HG03095 (cell line): ENCODE measurements at regions not wholly inside any gene's neighbourhood (a gene's known extent, or its start where the extent isn't known, plus 50 kb on each side); places are given as distances from the start of the nearest gene placed in this dataset.
"Not testable (repeated sequence)": the region's sequence is repeated elsewhere in the genome, so short reads cannot be mapped to it uniquely, and the experiment has no call there.

Source experiments
- ATAC-seq: cut with Tn5 transposase; IDR thresholded peaks from one replicate; pipeline ENCODE4 v1.9.1; 2021; ENCODE audit warnings: moderate library complexity; ENCODE audit not compliant: unreplicated experiment

DNA sequence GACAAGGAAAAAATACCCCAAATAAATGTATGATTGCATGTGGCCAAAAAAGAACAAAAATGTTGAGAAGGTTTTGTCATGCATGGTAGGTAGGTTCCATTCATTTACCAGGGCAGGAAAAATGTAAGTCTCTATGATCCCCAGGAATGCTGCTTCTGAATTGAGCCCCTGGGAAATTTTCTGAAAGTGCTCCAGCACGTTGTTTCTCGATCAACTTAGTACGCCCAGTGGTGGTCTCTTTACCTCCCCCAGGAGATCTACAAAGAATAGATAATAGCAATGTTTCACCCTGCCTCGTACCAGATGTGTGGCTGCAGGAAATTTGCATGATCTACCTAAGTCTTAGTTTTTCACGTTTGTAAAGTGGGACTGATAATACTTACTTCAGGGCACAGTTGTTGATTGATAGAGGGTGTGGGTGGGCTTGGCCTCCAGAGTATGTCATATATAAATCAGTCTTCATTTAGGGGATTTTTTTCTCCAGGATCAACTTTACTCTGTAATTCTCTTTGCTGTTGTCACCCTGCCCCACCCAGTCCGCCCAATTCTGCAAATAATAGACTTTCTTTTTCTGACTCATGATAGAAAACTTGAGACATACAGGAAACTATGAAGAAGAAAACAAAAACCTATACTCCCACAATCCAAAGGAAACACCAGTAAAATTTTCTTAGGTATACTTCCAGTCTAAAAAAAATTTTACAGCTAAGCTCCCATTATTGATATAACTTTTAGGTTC is 462.0 kb upstream of the RUNX1 start:
- no peak for ATAC-seq

DNA sequence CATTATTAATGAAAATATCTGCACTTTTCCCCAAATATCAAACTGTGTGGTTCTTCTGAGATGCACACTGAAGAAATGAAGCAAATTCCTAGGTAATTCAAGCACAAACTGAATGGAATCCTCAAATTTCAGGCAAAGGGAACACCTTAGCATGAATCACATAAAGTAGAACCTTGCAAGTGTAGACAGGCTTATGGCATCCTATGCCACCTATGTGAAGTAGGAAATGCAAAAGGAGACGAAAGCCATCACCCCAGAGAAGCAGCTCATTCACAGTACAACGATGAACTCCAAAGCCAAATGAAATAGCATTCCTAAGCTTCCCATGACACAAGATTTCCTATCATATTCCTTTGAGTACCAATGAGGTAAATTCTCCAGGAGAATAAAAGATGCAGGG is 461.2 kb upstream of the RUNX1 start:
- ATAC-seq: no peak

DNA sequence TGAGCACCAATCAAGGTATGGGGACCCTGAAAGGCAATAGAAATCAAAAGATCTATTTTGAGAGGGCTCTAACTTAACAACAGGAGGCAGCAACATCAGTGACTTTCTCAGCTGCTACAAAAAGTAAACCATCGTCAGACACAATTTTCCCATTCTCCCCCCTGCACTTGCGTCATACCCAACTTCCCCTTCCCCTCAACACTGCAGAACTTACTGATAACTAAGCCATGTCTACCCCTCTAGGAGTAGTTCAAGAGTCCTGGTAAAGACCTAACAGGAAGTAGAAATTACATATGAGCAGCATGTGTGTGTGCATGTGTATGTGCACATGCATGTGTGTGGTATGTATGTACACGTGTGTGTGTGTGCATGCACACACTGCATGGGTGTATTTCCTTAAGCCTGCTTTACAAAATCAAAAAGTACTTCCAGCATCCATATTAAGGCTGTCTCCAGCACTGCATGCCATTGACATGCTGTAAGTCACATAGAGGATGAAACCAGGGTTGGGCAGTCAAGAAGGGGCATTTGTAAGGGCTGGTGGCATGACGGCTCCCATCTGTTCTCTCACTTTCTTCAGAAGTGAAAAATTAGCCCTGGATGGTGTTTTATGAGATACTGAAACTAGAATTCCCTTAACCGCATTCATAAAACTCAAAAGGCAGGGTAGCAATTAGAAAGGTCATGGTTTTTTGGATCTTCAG is 460.1 kb upstream of the RUNX1 start:
- ATAC-seq: no peak

DNA sequence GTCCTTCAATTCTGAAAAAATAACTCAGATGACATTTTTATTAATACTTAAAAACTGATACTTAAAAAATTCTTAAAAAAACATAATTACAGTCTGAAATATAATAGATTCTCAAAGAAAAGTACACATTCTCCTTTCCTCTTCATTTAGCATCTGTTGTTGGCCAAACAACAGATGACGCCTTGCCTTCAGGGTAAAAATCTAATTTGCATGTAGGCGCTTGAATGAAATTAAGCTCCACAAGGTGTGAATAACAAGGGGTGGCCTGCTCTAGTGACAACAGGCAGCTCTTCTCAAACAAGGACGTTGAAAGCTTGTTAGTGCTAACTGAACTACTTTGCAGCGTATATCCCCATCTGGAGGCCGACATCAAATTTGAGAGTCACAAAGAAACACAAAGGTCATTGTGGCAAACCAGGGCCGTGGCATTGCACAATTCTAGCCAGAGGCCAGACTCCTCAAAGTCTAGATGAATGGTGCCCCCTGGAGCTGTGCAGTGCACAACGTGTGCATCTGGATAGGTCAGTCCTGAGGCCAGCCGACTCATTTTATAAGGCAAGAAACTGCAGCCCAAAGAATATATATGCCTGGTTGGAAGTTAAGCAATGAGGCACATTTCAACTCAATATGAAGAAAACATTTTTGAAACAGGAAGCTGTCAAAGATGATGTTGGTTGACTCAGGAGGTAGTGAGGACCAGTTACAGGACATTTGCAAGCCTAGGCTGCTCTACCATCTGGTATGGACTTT is 459.2 kb upstream of the RUNX1 start:
- ATAC-seq: no peak

DNA sequence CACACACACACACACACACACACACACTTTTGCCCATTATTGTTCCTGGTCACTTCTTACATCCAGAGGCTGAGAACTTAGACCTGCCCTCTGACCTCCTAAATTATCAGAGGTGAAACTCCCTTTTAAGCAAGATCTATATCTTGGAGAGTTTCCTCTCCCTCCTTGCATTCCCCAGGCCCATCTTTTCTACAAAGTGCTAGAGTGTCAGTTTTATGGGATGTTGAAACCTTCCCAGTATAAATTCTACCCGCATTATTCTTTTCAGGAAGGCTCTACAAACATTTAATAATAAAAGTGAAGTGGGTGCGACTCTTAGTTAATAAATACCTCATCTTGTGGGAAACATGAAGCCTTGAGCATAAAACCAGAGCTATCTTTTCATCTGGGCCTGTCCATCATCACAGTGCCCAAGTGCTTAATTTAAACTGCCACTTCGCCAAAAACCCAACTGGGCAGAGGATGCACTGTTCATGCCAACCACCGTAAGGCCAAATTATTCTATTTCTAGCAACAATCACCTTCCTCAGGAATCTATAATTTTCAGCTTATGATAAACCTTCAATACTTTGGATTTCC is 458.2 kb upstream of the RUNX1 start:
- no peak for ATAC-seq

DNA sequence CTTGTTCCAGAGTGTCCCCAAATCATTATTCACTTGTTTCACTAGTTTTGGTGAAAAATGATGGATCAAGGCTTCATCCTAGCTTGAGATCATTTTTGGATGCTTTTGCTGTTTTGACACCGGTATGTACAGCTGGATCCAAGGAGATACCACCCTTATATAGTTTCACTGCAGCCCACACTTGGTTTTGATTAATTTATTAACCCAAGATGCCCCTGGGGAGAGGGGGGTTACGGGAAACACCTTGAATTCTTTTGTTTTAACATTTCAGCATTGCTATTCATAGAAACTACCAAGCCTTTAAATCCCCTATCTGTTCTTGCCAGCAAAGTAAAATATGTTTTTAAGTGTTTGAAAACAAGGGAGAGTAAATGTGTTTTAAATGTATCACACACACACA is 457.7 kb upstream of the RUNX1 start:
- ATAC-seq: no peak

DNA sequence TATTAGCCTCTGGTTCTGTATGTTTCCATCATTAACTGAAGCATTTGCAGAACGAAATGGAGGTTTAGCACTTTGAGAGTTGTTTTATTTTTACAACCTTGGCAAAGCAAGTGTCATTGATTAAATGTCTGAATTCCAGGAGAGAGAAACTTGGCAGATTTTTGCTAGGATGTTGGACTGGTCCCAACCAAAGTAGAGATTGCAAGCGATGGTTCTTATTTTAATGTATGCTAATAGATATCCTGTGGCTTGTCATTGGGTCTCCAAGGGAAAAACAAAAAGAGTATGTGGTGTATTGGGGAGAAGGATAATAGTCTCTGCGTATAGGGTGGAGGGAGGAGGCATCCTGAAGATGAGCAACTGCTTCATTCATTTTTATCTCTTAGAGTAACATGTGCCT is 457.2 kb upstream of the RUNX1 start:
- no peak for ATAC-seq

DNA sequence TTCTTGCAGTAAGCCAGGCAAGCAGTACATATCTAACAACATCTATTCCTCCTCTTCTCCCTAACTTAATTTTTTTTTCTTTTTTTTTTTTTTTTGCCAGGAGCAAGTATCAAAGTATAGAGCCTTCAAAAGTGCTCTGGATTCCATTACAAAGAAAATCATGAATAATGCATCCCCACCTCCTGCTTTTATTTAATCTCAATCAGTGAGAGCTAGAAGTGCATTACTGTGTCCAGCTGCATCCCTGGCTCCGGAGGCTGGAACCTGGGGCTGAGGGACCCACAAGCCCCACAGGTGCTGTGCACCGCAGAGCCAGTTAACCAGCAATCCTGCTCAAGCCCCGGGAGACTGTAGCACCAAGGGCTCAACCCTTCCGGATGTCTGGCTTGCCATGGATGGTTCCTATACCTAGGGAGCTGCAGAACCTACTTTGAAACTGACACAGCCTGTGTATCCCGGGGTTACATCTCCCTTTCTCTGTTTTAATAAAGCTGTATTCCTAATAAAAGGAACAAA is 455.9 kb upstream of the RUNX1 start:
- ATAC-seq: no peak

DNA sequence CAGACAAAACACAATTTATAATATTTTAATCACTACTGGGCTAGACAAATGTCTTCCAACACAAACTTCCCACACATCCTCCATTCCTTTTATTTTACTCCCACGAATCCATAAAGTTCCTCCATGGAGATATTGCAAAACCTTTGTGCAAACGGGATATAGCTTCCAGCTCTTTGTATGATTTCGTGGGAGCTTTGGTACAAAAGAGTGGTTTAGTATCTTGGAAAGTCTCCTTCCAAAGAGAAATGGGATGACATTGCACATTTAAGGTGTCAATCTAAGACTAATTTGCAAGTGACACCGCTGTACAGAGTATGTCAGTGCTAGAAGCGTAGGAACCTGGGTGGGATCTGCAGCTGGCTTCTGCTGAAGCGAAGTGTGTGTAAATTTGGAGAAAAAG is 455.2 kb upstream of the RUNX1 start:
- no peak for ATAC-seq

DNA sequence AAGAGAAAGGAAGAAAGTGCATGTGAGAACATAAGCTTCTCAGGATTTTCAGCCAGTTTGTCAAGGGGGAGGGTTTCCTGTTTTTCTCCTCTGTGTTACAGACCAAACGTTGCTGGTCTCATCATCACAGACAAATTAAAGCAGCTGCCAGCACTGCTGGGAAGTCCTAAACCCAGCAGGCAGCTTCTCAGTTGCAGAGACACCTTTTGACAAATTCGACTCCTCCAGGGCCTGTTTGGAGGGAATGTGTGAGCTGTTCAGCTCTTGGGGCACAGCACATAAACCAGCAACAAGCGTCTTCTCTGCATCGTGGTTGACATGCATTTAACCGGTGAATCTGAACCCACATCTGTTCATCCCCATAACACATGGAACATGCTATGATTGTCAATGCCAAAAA is 454.6 kb upstream of the RUNX1 start:
- ATAC-seq: no peak

DNA sequence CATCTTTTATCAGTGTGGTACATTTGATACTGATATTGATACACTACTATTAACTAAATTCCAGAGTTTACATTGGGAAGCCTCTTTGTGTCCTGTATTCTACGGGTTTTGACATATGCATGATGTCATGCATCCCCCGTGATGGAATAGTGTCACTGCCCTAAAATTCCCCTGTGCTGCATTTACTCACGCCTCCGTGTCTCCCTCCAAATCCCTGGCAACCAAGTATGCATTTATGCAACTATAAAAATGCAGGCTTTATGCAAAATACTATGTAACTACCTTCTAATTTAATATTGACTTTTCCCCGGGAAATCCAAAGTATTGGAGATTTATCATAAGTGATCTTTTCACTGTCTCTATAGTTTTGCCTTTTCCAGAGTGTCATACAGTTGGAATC is 453.7 kb upstream of the RUNX1 start:
- no peak for ATAC-seq

DNA sequence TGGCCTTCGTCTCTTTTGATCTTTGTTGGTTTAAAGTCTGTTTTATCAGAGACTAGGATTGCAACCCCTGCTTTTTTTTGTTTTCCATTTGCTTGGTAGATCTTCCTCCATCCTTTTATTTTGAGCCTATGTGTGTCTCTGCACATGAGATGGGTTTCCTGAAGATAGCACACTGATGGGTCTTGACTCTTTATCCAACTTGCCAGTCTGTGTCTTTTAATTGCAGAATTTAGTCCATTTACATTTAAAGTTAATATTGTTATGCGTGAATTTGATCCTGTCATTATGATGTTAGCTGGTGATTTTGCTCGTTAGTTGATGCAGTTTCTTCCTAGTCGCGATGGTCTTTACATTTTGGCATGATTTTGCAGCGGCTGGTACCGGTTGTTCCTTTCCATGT is 448.4 kb upstream of the RUNX1 start:
- ATAC-seq: not testable (repeated sequence)

DNA sequence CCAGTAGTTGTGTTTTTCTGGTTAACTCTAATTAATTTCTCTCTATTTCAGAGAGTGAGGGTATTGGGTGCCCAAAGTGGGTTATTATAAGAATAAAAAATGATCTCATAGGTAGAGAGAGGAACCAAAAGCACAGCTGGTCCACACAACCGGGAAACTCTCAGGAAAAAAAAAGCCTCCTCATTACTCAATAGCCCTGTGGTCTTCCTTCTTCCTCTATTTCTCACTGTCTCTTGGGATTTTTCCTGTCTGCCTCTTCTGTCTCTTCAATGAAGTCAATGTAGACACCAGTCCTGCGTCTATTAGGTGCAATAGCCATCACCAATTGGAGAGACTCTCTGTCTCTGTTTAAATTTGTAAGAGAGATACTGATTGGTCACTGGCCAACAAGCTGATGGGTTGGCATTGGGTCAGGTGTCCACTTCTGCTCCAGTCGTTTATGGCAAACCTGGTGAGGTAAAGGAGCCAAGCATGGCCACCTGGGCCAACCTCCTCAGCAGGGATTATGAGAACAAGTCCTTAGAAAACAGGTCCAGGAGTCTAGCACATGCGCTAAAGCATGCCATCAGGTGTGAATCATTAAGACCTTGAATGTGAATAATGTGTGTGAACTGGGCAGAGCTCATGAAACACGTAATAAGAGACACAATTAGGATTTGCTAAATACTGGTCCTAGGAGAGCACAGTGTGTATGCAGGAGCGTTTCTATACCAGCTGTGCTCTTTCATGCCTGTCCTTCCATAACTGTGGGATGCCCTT is 443.0 kb upstream of the RUNX1 start:
- no peak for ATAC-seq

DNA sequence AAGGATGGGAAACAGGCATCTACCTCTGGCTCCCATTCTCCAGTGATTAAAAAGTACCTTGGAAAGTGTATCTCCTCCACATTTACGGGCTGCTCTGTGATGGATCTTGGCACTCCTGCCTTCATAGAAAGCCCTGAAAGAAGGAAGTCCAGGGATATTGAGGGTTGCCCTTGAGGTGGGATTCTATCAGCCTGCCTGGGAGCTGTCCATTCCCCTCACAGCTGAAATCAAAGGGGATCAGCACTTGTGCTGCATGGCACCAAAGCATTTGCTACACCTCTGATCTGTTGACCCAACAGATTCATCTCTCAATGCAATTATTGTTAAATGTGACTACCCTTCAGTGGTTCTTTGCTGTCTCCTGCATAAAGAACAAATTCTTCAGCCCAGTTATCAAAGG is 442.0 kb upstream of the RUNX1 start:
- ATAC-seq: no peak

DNA sequence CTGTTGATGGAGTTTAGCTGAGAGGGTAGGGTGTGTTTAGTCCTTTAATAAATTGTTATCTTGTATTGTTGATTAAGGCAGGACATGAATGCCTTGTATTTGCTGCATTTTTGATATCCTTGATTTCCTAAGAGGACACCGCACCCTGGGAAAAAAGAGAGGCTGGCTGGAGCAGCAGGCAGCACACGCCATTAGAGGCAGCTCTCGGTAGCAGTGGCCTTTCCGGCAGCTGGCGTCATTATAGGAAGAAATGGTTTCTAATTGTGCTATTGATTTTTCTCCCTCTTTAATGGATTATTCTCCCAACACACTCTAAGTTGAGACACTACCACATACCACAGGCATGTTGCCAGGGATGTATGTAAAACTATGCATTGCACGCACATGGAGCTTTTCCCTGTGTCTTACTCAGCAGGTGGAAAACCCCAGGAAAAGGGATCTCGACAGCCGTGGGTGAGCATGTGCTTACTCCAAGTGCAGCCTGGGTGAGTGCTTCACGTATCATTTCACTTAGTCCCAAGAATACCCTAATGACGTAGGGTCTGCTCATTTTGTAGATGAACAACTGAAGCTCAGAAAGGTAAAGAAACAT is 440.4 kb upstream of the RUNX1 start:
- no peak for ATAC-seq

DNA sequence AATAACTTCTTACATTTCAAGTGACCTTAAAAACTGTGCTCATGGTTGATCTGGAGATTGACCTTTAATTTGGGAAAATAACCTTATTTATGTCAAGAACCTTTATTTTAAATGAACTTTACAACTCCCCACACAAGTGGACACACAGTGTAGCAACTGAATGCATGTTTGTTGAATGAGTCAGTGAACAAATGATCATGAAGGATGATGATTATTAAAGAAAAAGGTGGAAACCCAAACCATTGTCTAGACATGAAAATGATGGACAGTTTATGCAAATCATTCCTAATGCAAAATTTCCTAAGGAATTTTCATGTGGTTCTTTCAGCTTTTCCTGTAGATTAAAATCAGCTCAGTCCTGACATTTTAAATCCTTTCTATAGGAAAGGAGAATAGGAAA is 439.8 kb upstream of the RUNX1 start:
- ATAC-seq: no peak

DNA sequence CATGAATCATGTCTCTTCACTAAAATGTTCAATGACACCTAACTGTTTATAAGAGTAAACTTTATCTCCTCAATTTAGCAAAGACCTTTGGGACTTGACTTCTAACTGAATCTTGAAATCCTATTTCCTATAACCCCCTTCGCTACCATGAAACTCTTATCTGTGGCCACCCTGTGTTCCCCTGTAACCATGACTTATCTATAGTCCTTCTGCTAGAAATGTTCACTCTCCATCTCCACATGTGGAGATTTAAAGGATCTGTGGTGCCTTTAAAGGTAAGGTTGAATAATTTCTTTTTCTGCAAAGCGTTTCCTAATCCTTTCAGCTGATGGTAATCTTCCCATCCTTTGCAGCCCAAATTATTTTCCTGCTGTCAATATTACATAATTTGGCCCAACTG is 436.3 kb upstream of the RUNX1 start:
- ATAC-seq: no peak

DNA sequence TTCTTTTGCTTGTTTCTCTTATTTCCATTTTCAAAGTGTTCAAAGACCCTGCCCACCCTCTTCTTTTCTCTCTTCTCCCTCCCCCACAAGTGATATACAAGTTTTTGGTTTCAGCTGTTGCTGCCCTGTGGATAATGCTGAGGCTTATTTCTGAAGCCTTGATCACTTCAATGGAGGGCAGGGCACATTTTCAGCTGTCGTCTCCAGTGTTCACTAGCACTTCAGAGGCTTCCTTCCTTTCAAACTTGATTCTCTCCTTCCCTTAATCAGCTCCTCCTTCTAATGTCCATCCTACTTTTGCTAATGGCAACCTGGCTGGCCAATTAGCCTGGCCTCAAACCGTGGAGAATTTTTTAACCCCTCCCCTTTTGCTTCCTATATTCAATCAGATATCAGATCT is 435.7 kb upstream of the RUNX1 start:
- ATAC-seq: no peak

DNA sequence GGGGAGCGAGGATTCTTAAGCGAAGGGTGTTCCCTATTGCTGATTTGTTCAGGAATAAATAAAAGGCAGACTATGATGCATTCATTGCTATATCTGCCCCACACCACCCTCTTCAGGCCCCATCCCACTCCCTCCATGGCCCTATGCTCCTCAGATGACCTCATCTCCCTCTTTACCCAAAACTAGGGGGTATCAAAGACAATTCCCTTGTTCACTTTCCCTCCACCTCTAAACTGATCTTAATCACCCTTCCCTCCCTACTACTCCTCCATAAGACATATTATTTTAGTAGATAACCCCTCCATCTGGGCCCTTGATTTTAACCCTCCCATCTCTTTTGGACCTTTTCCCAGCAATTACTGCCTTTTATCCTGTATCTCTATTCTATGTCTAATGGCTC is 434.9 kb upstream of the RUNX1 start:
- ATAC-seq: no peak

DNA sequence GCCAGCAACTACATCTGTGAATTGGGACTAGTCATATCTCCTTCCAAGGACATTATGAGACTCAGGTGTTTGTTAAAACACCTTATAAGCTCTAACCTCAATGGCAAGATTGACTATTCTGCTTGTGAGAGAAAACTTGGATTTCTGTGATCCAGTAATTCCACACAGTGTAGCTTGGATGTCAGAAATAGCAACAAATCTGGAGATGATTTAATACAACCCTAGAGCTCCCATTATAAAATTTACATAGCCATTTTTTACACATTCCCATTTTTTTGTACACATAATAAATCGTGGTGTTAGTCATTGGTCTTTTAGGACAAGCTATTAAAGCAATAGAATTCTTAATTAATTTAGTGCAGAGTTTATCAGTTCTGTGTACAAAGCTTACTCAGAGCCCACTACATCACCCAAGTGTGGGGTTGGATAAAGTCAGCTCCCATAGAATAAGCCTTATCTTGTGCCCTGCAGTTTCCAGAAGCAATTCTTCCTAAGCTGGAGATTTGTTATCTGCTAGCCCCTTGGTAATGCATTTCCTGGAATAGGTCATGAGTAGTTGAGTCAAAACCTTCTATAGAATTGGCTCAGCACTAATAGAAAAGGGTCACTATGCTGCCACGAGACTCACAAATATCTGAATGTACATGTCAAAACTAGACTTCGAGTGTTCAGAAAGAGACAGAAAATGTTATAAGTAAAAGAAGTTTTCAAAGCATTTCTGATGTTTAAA is 434.0 kb upstream of the RUNX1 start:
- no peak for ATAC-seq
